ENCODE measurements at regions not wholly inside any gene's neighbourhood (a gene's known extent, or its start where the extent isn't known, plus 50 kb on each side); places are given as distances from the start of the nearest gene placed in this dataset.

DNA sequence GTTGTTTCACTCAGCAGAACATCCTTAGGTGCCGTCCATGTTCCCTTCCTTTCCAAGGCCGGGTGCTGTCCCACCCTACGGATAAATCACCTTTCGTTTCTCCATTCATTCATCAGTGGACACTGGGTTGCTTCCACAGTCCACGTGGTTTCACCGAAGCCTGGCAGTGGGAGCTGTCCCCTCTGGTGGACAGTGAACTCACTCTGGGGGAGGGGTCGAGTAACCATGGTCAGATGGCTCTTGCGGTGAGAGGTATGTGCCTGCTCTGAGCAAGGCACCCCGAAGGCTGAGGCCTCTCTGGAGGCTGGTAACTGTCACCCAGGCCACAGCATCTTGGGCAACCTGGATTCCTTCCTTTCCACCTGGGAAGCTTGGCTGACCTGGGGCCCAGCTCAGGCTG, 61.5 kb upstream of the TWIST2 start:
- no peaks in the 10 kb centered on the region for H3K9me3 ChIP-seq (ENCODE audit: low read length)
- ChIA-PET POLR2A (no interaction called here), CTCF (ENCODE audit: unreplicated experiment) (no interaction called here)
- no peak overlapping the region for H2AFZ ChIP-seq (ENCODE audit: low read length)
- no TSS peak for BruUV-seq (replicated peaks)
- H3K79me2 ChIP-seq (ENCODE audit: insufficient read depth, low read depth, low read length) = no peaks in the 10 kb centered on the region
- H3K9me2 ChIP-seq (ENCODE audit: insufficient read depth, low read length) = no peaks in the 10 kb centered on the region
- no peak overlapping the region for H3K4me3 ChIP-seq (ENCODE audit: low read depth, low read length, poor library complexity, severe bottlenecking)
- no peaks in the 10 kb centered on the region for H4K20me1 ChIP-seq (ENCODE audit: insufficient read depth, low read length)
- no peak overlapping the region for H3K4me2 ChIP-seq (ENCODE audit: low read length)
- H3K27ac ChIP-seq (ENCODE audit: low read depth, low read length, poor library complexity, severe bottlenecking) = no peak overlapping the region
- no peaks in the 10 kb centered on the region for H3K4me1 ChIP-seq (ENCODE audit: insufficient read depth, low read length, poor library complexity, severe bottlenecking)
- DNase-seq (ENCODE audit: low spot score) = no peak
- TF ChIP-seq, protein P1, sequence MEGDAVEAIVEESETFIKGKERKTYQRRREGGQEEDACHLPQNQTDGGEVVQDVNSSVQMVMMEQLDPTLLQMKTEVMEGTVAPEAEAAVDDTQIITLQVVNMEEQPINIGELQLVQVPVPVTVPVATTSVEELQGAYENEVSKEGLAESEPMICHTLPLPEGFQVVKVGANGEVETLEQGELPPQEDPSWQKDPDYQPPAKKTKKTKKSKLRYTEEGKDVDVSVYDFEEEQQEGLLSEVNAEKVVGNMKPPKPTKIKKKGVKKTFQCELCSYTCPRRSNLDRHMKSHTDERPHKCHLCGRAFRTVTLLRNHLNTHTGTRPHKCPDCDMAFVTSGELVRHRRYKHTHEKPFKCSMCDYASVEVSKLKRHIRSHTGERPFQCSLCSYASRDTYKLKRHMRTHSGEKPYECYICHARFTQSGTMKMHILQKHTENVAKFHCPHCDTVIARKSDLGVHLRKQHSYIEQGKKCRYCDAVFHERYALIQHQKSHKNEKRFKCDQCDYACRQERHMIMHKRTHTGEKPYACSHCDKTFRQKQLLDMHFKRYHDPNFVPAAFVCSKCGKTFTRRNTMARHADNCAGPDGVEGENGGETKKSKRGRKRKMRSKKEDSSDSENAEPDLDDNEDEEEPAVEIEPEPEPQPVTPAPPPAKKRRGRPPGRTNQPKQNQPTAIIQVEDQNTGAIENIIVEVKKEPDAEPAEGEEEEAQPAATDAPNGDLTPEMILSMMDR (conservative IDR thresholded peaks at IDR 0.05; ENCODE audit: low read length) = no peak
- TF ChIP-seq EZH2phosphoT487 (IDR thresholded peaks at IDR 0.05; ENCODE audit: borderline replicate concordance, low read depth, low read length) = no peak
- no peaks in the 10 kb centered on the region for H3K36me3 ChIP-seq (ENCODE audit: insufficient read depth, low read length)
- intact Hi-C loops (cut with micrococcal nuclease; ENCODE audit: unreplicated experiment) = loop anchor here (10.0 kb wide), 1 partner anchor 432 kb away; no protein-coding TSS in a partner anchor

DNA sequence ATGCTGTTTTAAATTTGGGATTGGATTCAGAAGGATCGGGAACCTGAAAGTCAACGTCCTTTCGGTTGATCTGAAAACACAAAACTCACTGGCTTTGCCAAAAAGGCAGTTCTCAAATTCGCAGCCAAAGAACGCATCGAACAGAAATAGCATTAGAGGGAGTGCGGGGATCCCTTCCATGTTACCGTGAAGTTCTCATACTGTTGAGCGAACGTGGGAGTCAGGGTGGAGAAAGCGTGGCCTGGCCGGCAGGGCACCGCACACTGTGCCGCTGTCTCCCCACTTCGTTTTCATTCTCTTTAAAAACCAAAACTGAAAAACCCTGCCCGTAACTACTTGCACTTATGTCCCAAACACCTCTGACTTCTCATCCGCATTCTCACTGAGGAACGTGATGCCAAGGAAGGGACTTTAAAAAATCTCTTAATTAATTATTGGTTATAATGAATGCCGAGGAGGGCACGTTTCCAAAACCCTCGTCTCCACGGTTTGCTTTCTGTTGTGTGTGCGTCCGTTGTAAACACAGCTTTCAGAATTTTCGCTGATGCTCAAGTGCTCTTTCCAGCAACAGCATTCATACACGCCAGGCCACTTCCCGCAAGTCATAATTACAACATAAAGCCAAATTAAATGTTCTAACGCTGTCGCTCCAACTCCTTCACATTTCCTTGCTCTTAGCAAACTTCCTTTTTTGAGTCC, 60.9 kb upstream of the TWIST2 start:
- Histone ChIP-seq H3K9me3 (ENCODE audit: low read length) (no peaks in the 10 kb centered on the region), H3K9me2 (ENCODE audit: insufficient read depth, low read length) (no peaks in the 10 kb centered on the region), H3K36me3 (ENCODE audit: insufficient read depth, low read length) (no peaks in the 10 kb centered on the region), H3K4me1 (ENCODE audit: insufficient read depth, low read length, poor library complexity, severe bottlenecking) (no peaks in the 10 kb centered on the region), H3K79me2 (ENCODE audit: insufficient read depth, low read depth, low read length) (no peaks in the 10 kb centered on the region), H2AFZ (ENCODE audit: low read length) (no peak overlapping the region), H3K4me3 (ENCODE audit: low read depth, low read length, poor library complexity, severe bottlenecking) (no peak overlapping the region), H3K4me2 (ENCODE audit: low read length) (no peak overlapping the region), H4K20me1 (ENCODE audit: insufficient read depth, low read length) (no peaks in the 10 kb centered on the region), H3K27ac (ENCODE audit: low read depth, low read length, poor library complexity, severe bottlenecking) (no peak overlapping the region)
- no TSS peak for BruUV-seq (replicated peaks)
- intact Hi-C loops (cut with micrococcal nuclease; ENCODE audit: unreplicated experiment) = loop anchor here (10.0 kb wide), 1 partner anchor 432 kb away; no protein-coding TSS in a partner anchor
- ChIA-PET CTCF (ENCODE audit: unreplicated experiment) (no interaction called here), POLR2A (no interaction called here)
- TF ChIP-seq EZH2phosphoT487 (IDR thresholded peaks at IDR 0.05; ENCODE audit: borderline replicate concordance, low read depth, low read length) = no peak
- TF ChIP-seq, protein P1 (conservative IDR thresholded peaks at IDR 0.05; ENCODE audit: low read length) = no peak
- no peak for DNase-seq (ENCODE audit: low spot score)

DNA sequence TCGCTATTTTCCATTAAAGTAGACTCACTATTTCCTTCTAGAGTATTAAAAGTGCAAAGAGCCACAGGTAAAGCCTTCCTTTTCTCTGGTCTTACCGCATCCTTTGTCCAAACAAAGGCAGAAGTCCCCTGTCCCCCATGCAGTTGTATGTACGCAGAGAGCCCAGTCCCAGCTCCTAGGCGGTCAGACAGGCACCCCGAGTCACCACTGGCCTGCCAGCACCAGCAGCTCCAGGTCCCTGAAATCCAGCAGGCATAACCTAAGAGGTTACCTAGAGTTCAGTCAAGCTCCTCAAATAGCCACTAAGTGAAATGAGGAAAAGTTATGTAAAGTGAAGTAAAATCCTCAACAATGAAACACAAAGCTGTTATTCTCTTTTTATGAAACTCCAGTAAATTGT, 60.4 kb upstream of the TWIST2 start:
- DNase-seq (ENCODE audit: low spot score) = no peak
- Histone ChIP-seq H3K36me3 (ENCODE audit: insufficient read depth, low read length) (no peaks in the 10 kb centered on the region), H2AFZ (ENCODE audit: low read length) (no peak overlapping the region), H3K79me2 (ENCODE audit: insufficient read depth, low read depth, low read length) (no peaks in the 10 kb centered on the region), H3K9me3 (ENCODE audit: low read length) (no peaks in the 10 kb centered on the region), H4K20me1 (ENCODE audit: insufficient read depth, low read length) (no peaks in the 10 kb centered on the region), H3K4me3 (ENCODE audit: low read depth, low read length, poor library complexity, severe bottlenecking) (no peak overlapping the region), H3K9me2 (ENCODE audit: insufficient read depth, low read length) (no peaks in the 10 kb centered on the region), H3K4me1 (ENCODE audit: insufficient read depth, low read length, poor library complexity, severe bottlenecking) (no peaks in the 10 kb centered on the region), H3K27ac (ENCODE audit: low read depth, low read length, poor library complexity, severe bottlenecking) (no peak overlapping the region), H3K4me2 (ENCODE audit: low read length) (no peak overlapping the region)
- no TSS peak for BruUV-seq (replicated peaks)
- intact Hi-C loops (cut with micrococcal nuclease; ENCODE audit: unreplicated experiment) = loop anchor here (10.0 kb wide), 1 partner anchor 433 kb away; no protein-coding TSS in a partner anchor
- CTCF ChIA-PET (ENCODE audit: unreplicated experiment) = no interaction called here
- TF ChIP-seq EZH2phosphoT487 (IDR thresholded peaks at IDR 0.05; ENCODE audit: borderline replicate concordance, low read depth, low read length) = no peak
- TF ChIP-seq, protein P1 (conservative IDR thresholded peaks at IDR 0.05; ENCODE audit: low read length) = no peak
- POLR2A ChIA-PET = no interaction called here

All from OCI-LY7 (cell line).